Keratinocyte (primary cell): ENCODE measurements at regions not wholly inside any gene's neighbourhood (a gene's known extent, or its start where the extent isn't known, plus 50 kb on each side); places are given as distances from the start of the nearest gene placed in this dataset.

Source experiments
- DNase-seq: peaks from one replicate; pipeline ENCODE4 v3.0.0-alpha.2; 2011; ENCODE audit warnings: low read depth, missing footprints, low spot score
- FAIRE-seq: peaks from 2 replicates; lab custom pipeline; 2011; peaks lifted over from hg19 to GRCh38; lab: Jason Lieb, UNC
- H2AFZ ChIP-seq: 2 replicates; pipeline ENCODE4 v1.6.0; 2012; ENCODE audit warnings: low read length, control low read depth, inconsistent platforms; ENCODE audit not compliant: control insufficient read depth
- H3K27ac ChIP-seq: 2 replicates; pipeline ENCODE4 v1.5.1; 2011; ENCODE audit warnings: low read length; ENCODE audit not compliant: control insufficient read depth, insufficient read depth
- H3K27me3 ChIP-seq: 3 replicates; pipeline ENCODE4 v1.6.0; 2011; ENCODE audit warnings: low read length; ENCODE audit not compliant: control insufficient read depth, insufficient read depth; ENCODE audit errors: extremely low read depth
- H3K36me3 ChIP-seq, 2 experiments: 2 replicates in 1 of 2; 3 replicates in 1 of 2; pipeline ENCODE4 v1.5.1; 2011; ENCODE audit warnings: low read length in 2 of 2, mild to moderate bottlenecking in 1 of 2; ENCODE audit not compliant: control insufficient read depth in 2 of 2, insufficient read depth in 2 of 2; ENCODE audit errors: extremely low read depth in 1 of 2
- H3K4me1 ChIP-seq: 3 replicates; pipeline ENCODE4 v1.5.1; 2011; ENCODE audit warnings: low read length; ENCODE audit not compliant: control insufficient read depth, insufficient read depth; ENCODE audit errors: extremely low read depth
- H3K4me2 ChIP-seq: 3 replicates; pipeline ENCODE4 v1.6.0; 2011; ENCODE audit warnings: low read depth, low read length; ENCODE audit not compliant: control insufficient read depth, insufficient read depth; ENCODE audit errors: extremely low read depth
- H3K4me3 ChIP-seq, 3 experiments: fragments of 200-600 bp in 1 of 3; sonication (generic) in 1 of 3; 2 replicates in 2 of 3; 3 replicates in 1 of 3; pipeline ENCODE4 v1.5.1; 2011 to 2016; ENCODE audit warnings: low read length in 3 of 3, mild to moderate bottlenecking in 3 of 3, control low read depth in 2 of 3, inconsistent platforms in 1 of 3, low read depth in 1 of 3, mixed read lengths in 1 of 3, mixed run types in 1 of 3, moderate library complexity in 1 of 3; ENCODE audit not compliant: control insufficient read depth in 2 of 3, insufficient read depth in 2 of 3; ENCODE audit errors: extremely low read depth in 1 of 3
- H3K79me2 ChIP-seq: 2 replicates; pipeline ENCODE4 v1.6.0; 2012; ENCODE audit warnings: low read length; ENCODE audit not compliant: control insufficient read depth, insufficient read depth
- H3K9ac ChIP-seq: 3 replicates; pipeline ENCODE4 v1.6.0; 2011; ENCODE audit warnings: low read length; ENCODE audit not compliant: control insufficient read depth, insufficient read depth; ENCODE audit errors: extremely low read depth
- H3K9me1 ChIP-seq: 3 replicates; pipeline ENCODE4 v1.6.0; 2011; ENCODE audit warnings: low read length; ENCODE audit not compliant: control insufficient read depth, insufficient read depth; ENCODE audit errors: extremely low read depth
- H3K9me3 ChIP-seq: 2 replicates; pipeline ENCODE4 v1.5.1; 2012; ENCODE audit warnings: low read depth, low read length; ENCODE audit not compliant: control insufficient read depth
- H4K20me1 ChIP-seq: 3 replicates; pipeline ENCODE4 v1.6.0; 2011; ENCODE audit warnings: low read length; ENCODE audit not compliant: control insufficient read depth, insufficient read depth; ENCODE audit errors: extremely low read depth
- EZH2 ChIP-seq: IDR thresholded peaks from one replicate; pipeline ENCODE4 v1.6.1; 2012; ENCODE audit warnings: inconsistent platforms, mild to moderate bottlenecking, low read length, moderate library complexity
- dilution Hi-C: fragments of 300-500 bp; cut with MboI; formaldehyde crosslinking; loops from one replicate; pipeline ENCODE4 v1.7.0; 2020; ENCODE audit warnings: low sequenced_read_pairs; ENCODE audit not compliant: extremely low pct_ligation_motif_present
- TF ChIP-seq, protein P1 (sequence below), 3 experiments: IDR thresholded peaks in 1 of 3; conservative IDR thresholded peaks in 1 of 3; optimal IDR thresholded peaks in 1 of 3; 2 replicates in 2 of 3; 3 replicates in 1 of 3; pipeline versions ENCODE3 to v1.5.1; 2011; ENCODE audit warnings: low read length in 3 of 3, mild to moderate bottlenecking in 3 of 3, moderate library complexity in 2 of 3, control low read depth in 1 of 3, inconsistent platforms in 1 of 3; ENCODE audit not compliant: insufficient read depth in 2 of 3; ENCODE audit errors: extremely low read depth in 1 of 3

DNA sequence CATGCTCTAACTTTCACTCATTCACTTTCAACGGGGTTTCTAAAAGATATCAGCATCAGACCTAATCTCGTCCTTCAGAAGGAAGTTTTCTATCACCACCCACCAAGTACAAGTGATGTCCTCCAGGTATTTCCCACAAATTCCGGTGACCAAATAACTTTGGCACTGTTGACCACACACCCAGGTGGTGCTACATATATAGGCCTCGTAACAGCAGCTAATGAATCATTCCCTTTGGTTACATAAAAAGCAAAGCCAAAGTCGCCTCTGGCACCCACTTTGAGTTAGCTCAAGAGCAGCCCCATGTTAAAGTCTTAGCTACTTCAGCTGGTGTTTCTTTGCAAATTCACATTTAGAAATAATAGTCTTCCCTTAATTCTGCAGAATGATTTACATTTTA, 138.2 kb upstream of the OSR1 start:
- Histone ChIP-seq H2AFZ (no peak overlapping the region), H3K9ac (no peak overlapping the region), H3K36me3 (no peaks in the 10 kb centered on the region), H3K9me1 (no peaks in the 10 kb centered on the region), H3K79me2 (no peaks in the 10 kb centered on the region), H3K9me3 (no peaks in the 10 kb centered on the region), H3K27me3 (no peaks in the 10 kb centered on the region), H4K20me1 (no peaks in the 10 kb centered on the region), H3K4me1 (peaks cover 5% of the 10 kb centered on the region), H3K27ac (no peak overlapping the region), H3K4me2 (no peak overlapping the region), H3K4me3 (no peak overlapping the region)
- FAIRE-seq (no peak), DNase-seq (no peak)
- dilution Hi-C loops: no loop called here
- TF ChIP-seq, protein P1, sequence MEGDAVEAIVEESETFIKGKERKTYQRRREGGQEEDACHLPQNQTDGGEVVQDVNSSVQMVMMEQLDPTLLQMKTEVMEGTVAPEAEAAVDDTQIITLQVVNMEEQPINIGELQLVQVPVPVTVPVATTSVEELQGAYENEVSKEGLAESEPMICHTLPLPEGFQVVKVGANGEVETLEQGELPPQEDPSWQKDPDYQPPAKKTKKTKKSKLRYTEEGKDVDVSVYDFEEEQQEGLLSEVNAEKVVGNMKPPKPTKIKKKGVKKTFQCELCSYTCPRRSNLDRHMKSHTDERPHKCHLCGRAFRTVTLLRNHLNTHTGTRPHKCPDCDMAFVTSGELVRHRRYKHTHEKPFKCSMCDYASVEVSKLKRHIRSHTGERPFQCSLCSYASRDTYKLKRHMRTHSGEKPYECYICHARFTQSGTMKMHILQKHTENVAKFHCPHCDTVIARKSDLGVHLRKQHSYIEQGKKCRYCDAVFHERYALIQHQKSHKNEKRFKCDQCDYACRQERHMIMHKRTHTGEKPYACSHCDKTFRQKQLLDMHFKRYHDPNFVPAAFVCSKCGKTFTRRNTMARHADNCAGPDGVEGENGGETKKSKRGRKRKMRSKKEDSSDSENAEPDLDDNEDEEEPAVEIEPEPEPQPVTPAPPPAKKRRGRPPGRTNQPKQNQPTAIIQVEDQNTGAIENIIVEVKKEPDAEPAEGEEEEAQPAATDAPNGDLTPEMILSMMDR (optimal IDR thresholded peaks at IDR 0.05 in 1 of 3, IDR thresholded peaks at IDR 0.05 in 1 of 3, conservative IDR thresholded peaks at IDR 0.05 in 1 of 3; ENCODE audit: extremely low read depth in 1 of 3, insufficient read depth in 2 of 3, low read length in 3 of 3): no peak
- no peak for TF ChIP-seq EZH2

DNA sequence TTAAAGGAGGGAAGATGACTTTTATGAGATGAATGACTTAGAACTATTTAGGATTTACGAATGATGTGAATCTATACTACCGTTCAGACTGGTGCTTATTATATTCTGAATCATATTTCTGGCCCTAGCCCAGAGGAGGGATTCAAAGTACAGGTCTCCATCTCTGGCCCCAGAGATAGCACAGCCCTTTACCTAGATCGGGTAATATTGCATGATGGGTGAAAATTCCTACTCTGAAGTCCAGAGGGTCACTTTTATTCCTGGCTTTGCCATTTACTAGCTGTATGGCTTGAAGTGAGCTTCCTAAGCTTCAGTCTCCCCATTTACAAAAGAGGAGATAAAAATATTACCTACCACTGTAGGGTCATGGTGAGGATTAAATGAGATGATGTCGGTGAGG, 135.8 kb upstream of the OSR1 start:
- Histone ChIP-seq H3K27me3 (no peaks in the 10 kb centered on the region), H3K9me3 (no peaks in the 10 kb centered on the region), H3K27ac (no peak overlapping the region), H3K9me1 (no peaks in the 10 kb centered on the region), H2AFZ (no peak overlapping the region), H4K20me1 (no peaks in the 10 kb centered on the region), H3K36me3 (no peaks in the 10 kb centered on the region), H3K4me2 (no peak overlapping the region), H3K4me1 (peaks cover 5% of the 10 kb centered on the region), H3K4me3 (no peak overlapping the region), H3K9ac (no peak overlapping the region), H3K79me2 (no peaks in the 10 kb centered on the region)
- FAIRE-seq (no peak), DNase-seq (no peak)
- dilution Hi-C loops: no loop called here
- no peak for TF ChIP-seq EZH2
- TF ChIP-seq, protein P1 (optimal IDR thresholded peaks at IDR 0.05 in 1 of 3, IDR thresholded peaks at IDR 0.05 in 1 of 3, conservative IDR thresholded peaks at IDR 0.05 in 1 of 3; ENCODE audit: extremely low read depth in 1 of 3, insufficient read depth in 2 of 3, low read length in 3 of 3): no peak
